HepG2 (cell line): ENCODE measurements at regions not wholly inside any gene's neighbourhood (a gene's known extent, or its start where the extent isn't known, plus 50 kb on each side); places are given as distances from the start of the nearest gene placed in this dataset.
A peak's percentile ranks its signal among the peaks of the same experiment; 100 is the strongest.

ENCODE experiments used
- AHR ChIP-seq: IDR thresholded peaks from 2 replicates; pipeline ENCODE4 v1.6.1; 2018; ENCODE audit warnings: missing genetic modification reagents, missing compliant biosample characterization
- CBX1 ChIP-seq: IDR thresholded peaks from one replicate; pipeline ENCODE4 v1.6.1; 2016; ENCODE audit warnings: antibody characterized with exemption, low read depth
- CREB3 ChIP-seq: sonication (generic); formaldehyde crosslinking; IDR thresholded peaks from 2 replicates; pipeline ENCODE4 v1.5.0; 2020; ENCODE audit warnings: missing genetic modification reagents
- ELF3 ChIP-seq: IDR thresholded peaks from 2 replicates; pipeline ENCODE4 v1.6.1; 2016; ENCODE audit warnings: missing genetic modification reagents, missing compliant biosample characterization
- FOXA3 ChIP-seq: IDR thresholded peaks from 2 replicates; pipeline ENCODE4 v1.6.1; 2016; ENCODE audit warnings: missing genetic modification reagents, missing compliant biosample characterization
- GPBP1L1 ChIP-seq: sonication (generic); formaldehyde crosslinking; IDR thresholded peaks from 2 replicates; pipeline ENCODE4 v1.5.0; 2020; ENCODE audit warnings: mild to moderate bottlenecking, missing genetic modification reagents
- MAX ChIP-seq: IDR thresholded peaks from 2 replicates; pipeline ENCODE4 v1.6.1; 2012; ENCODE audit warnings: inconsistent platforms
- MEIS1 ChIP-seq: sonication (generic); formaldehyde crosslinking; IDR thresholded peaks from 2 replicates; pipeline ENCODE4 v1.9.0; 2021; ENCODE audit warnings: mild to moderate bottlenecking, missing genetic modification reagents, moderate library complexity, borderline replicate concordance
- MLX ChIP-seq: IDR thresholded peaks from 2 replicates; pipeline ENCODE4 v1.6.1; 2016
- PPARG ChIP-seq: conservative IDR thresholded peaks from 2 replicates; pipeline ENCODE4 v1.6.1; 2016; ENCODE audit warnings: missing biosample characterization, missing genetic modification reagents
- SALL2 ChIP-seq: sonication (generic); formaldehyde crosslinking; IDR thresholded peaks from 2 replicates; pipeline ENCODE4 v1.8.1; 2023; ENCODE audit warnings: mild to moderate bottlenecking, missing genetic modification reagents, inconsistent platforms
- SIX4 ChIP-seq: sonication (generic); formaldehyde crosslinking; IDR thresholded peaks from 2 replicates; pipeline ENCODE4 v1.4.0; 2020; ENCODE audit warnings: missing genetic modification reagents
- SKI ChIP-seq: fragments of 450-650 bp; IDR thresholded peaks from one replicate; pipeline ENCODE4 v1.6.1; 2018; ENCODE audit warnings: mild to moderate bottlenecking; ENCODE audit not compliant: partially characterized antibody
- SMAD3 ChIP-seq: sonication (generic); formaldehyde crosslinking; IDR thresholded peaks from 2 replicates; pipeline ENCODE4 v1.4.0; 2020; ENCODE audit warnings: missing genetic modification reagents
- SOX6 ChIP-seq, 2 experiments: fragments of 450-650 bp in 1 of 2; sonication (generic) in 1 of 2; formaldehyde crosslinking in 1 of 2; IDR thresholded peaks; 2 replicates each; pipeline versions ENCODE4 v1.4.0 to v1.6.1; 2017 to 2020; ENCODE audit warnings: antibody characterized with exemption in 1 of 2, mild to moderate bottlenecking in 1 of 2, missing genetic modification reagents in 1 of 2
- TEAD3 ChIP-seq: optimal IDR thresholded peaks from 2 replicates; pipeline ENCODE3; 2016; ENCODE audit warnings: borderline replicate concordance
- TGIF2 ChIP-seq: IDR thresholded peaks from 2 replicates; pipeline ENCODE4 v1.6.1; 2016; ENCODE audit warnings: control low read depth, missing compliant biosample characterization
- WIZ ChIP-seq: sonication (generic); formaldehyde crosslinking; IDR thresholded peaks from 2 replicates; pipeline ENCODE4 v1.5.1; 2020; ENCODE audit warnings: mild to moderate bottlenecking, missing genetic modification reagents
- ZBTB10 ChIP-seq: sonication (generic); formaldehyde crosslinking; IDR thresholded peaks from 2 replicates; pipeline ENCODE4 v1.4.0; 2020; ENCODE audit warnings: missing genetic modification reagents, borderline replicate concordance
- ZBTB25 ChIP-seq: IDR thresholded peaks from 2 replicates; pipeline ENCODE4 v1.6.1; 2018; ENCODE audit warnings: missing genetic modification reagents
- ZBTB8A ChIP-seq: sonication (generic); formaldehyde crosslinking; IDR thresholded peaks from 2 replicates; pipeline ENCODE4 v1.4.0; 2020; ENCODE audit warnings: mild to moderate bottlenecking, low read depth, missing genetic modification reagents, borderline replicate concordance
- ZC3H4 ChIP-seq: sonication (generic); formaldehyde crosslinking; IDR thresholded peaks from 2 replicates; pipeline ENCODE4 v1.4.0; 2020; ENCODE audit warnings: missing genetic modification reagents, borderline replicate concordance
- ZNF10 ChIP-seq: sonication (generic); formaldehyde crosslinking; IDR thresholded peaks from 2 replicates; pipeline ENCODE4 v1.4.0; 2020; ENCODE audit warnings: mild to moderate bottlenecking, low read depth, missing genetic modification reagents, borderline replicate concordance
- ZNF180 ChIP-seq: sonication (generic); formaldehyde crosslinking; IDR thresholded peaks from 2 replicates; pipeline ENCODE4 v1.4.0; 2020; ENCODE audit warnings: low read depth, missing genetic modification reagents, borderline replicate concordance

GRCh38 chr6:168956884-168957730, 296.5 kb downstream of the THBS2 start (continued):
- TF ChIP-seq SKI (no peak), MEIS1 (CRISPR knock-in tag) (no peak), ZNF180 (CRISPR knock-in tag) (no peak), MLX (CRISPR knock-in tag) (no peak), SIX4 (no peak), ELF3 (peak; percentile 41; the same call in 1 of the 2 replicates), FOXA3 (CRISPR knock-in tag) (peak; percentile 23; the same call in 1 of the 2 replicates), CBX1 (no peak), TEAD3 (CRISPR knock-in tag) (no peak), PPARG (no peak), CREB3 (CRISPR knock-in tag) (no peak), SMAD3 (CRISPR knock-in tag) (0 out of 2 replicates have a peak, but pooled peaks have one; percentile 52), TGIF2 (CRISPR knock-in tag) (no peak), ZNF10 (CRISPR knock-in tag) (no peak), ZBTB25 (CRISPR knock-in tag) (peak; percentile 59; the same call in 1 of the 2 replicates), ZBTB8A (CRISPR knock-in tag) (no peak), SOX6 (IDR thresholded peaks at IDR 0.05) (no peak), SOX6 (CRISPR knock-in tag; IDR thresholded peaks at IDR 0.05) (no peak), WIZ (CRISPR knock-in tag) (no peak), GPBP1L1 (no peak), ZC3H4 (CRISPR knock-in tag) (no peak), MAX (0 out of 2 replicates have a peak, but pooled peaks have one; percentile 19), SALL2 (0 out of 2 replicates have a peak, but pooled peaks have one; percentile 45), AHR (CRISPR knock-in tag) (0 out of 2 replicates have a peak, but pooled peaks have one; percentile 39), ZBTB10 (CRISPR knock-in tag) (no peak)
